Panc1 (cell line): ENCODE measurements at regions not wholly inside any gene's neighbourhood (a gene's known extent, or its start where the extent isn't known, plus 50 kb on each side); places are given as distances from the start of the nearest gene placed in this dataset.

Source experiments
- ATAC-seq: fragments of 200-7000 bp; cut with Tn5 transposase; 2 replicates; pipeline ENCODE4 v1.9.1; 2020; ENCODE audit warnings: mild to moderate bottlenecking, moderate library complexity
- BruUV-seq: library from RNA; stranded (reverse); fragments of 400-500 nt; replicated peaks from 2 replicates; lab custom pipeline; 2021; lab: Mats Ljungman, UMichigan
- CTCF ChIA-PET: fragments of 300-600 bp; sonication (Branson Sonifier 250); formaldehyde crosslinking; loops from one replicate; lab custom pipeline; 2022; ENCODE audit warnings: antibody characterized with exemption; lab: Charles Lee
- POLR2A ChIA-PET: fragments of 300-600 bp; sonication (Branson Sonifier 250); formaldehyde crosslinking; loops from one replicate; lab custom pipeline; 2022; ENCODE audit warnings: antibody characterized with exemption; lab: Charles Lee
- DNase-seq: peaks from one replicate; pipeline ENCODE4 v3.0.0-alpha.2; 2010; ENCODE audit warnings: low read depth, low spot score
- H3K27ac ChIP-seq: 2 replicates; pipeline ENCODE4 v1.5.1; 2011; ENCODE audit warnings: mild to moderate bottlenecking, low read length, inconsistent platforms
- H3K27me3 ChIP-seq: fragments of 200-500 bp; sonication (Bioruptor generic); 2 replicates; pipeline ENCODE4 v1.6.0; 2014; ENCODE audit warnings: low read length, inconsistent platforms; ENCODE audit not compliant: control insufficient read depth, insufficient read depth
- H3K36me3 ChIP-seq: fragments of 200-500 bp; sonication (Bioruptor generic); 2 replicates; pipeline ENCODE4 v1.5.1; 2014; ENCODE audit warnings: inconsistent platforms, mild to moderate bottlenecking, low read length, moderate library complexity; ENCODE audit not compliant: control insufficient read depth, insufficient read depth
- H3K4me1 ChIP-seq: 2 replicates; pipeline ENCODE4 v1.5.1; 2011; ENCODE audit warnings: inconsistent platforms, mild to moderate bottlenecking, low read length, moderate library complexity; ENCODE audit not compliant: control insufficient read depth, insufficient read depth
- H3K4me3 ChIP-seq, 2 experiments: 2 replicates each; pipeline ENCODE4 v1.5.1; 2011 to 2012; ENCODE audit warnings: low read depth in 2 of 2, low read length in 2 of 2, mild to moderate bottlenecking in 2 of 2, inconsistent platforms in 1 of 2, moderate library complexity in 1 of 2
- H3K9me3 ChIP-seq: fragments of 200-500 bp; sonication (Bioruptor generic); 2 replicates; pipeline ENCODE4 v1.5.1; 2014; ENCODE audit warnings: low read depth, mild to moderate bottlenecking, inconsistent platforms, low read length, moderate library complexity; ENCODE audit not compliant: control insufficient read depth, insufficient read depth
- POLR2AphosphoS5 ChIP-seq: IDR thresholded peaks from 2 replicates; pipeline ENCODE4 v1.6.1; 2012; ENCODE audit warnings: mild to moderate bottlenecking, low read depth, low read length, moderate library complexity
- REST ChIP-seq, 2 experiments: IDR thresholded peaks; 2 replicates each; pipeline ENCODE4 v1.6.1; 2011 to 2012; ENCODE audit warnings: low read depth in 2 of 2, control low read depth in 1 of 2, low read length in 1 of 2, mild to moderate bottlenecking in 1 of 2, moderate library complexity in 1 of 2; ENCODE audit not compliant: insufficient read depth in 1 of 2
- SIN3A ChIP-seq: IDR thresholded peaks from 2 replicates; pipeline ENCODE4 v1.6.1; 2012; ENCODE audit warnings: low read depth, mild to moderate bottlenecking, low read length, moderate library complexity, borderline replicate concordance; ENCODE audit not compliant: insufficient read depth
- TCF7L2 ChIP-seq: IDR thresholded peaks from 2 replicates; pipeline ENCODE4 v1.6.1; 2011; ENCODE audit warnings: mild to moderate bottlenecking, low read depth, low read length, inconsistent platforms
- in situ Hi-C: cut with HindIII; loops from 2 replicates; pipeline ENCODE4 v1.10.0; 2016; ENCODE audit warnings: low sequenced_read_pairs, low pct_unique_long_range_greater_than_20kb
- intact Hi-C: fragments of 100-400 bp; cut with micrococcal nuclease; formaldehyde crosslinking; loops from one replicate; pipeline ENCODE4 v1.10.0; 2022; ENCODE audit not compliant: unreplicated experiment
- TF ChIP-seq, protein P1 (sequence below): fragments of 450-650 bp; IDR thresholded peaks from 2 replicates; pipeline ENCODE4 v1.5.1; 2017; ENCODE audit warnings: mild to moderate bottlenecking

GRCh38 chr6:743320-744096 lies 50.6 kb upstream of the EXOC2 start:
- no peak for TF ChIP-seq REST (IDR thresholded peaks at IDR 0.05; ENCODE audit: insufficient read depth in 1 of 2, low read depth in 2 of 2, low read length in 1 of 2)
- no peak for TF ChIP-seq POLR2AphosphoS5
- no peak for TF ChIP-seq TCF7L2
- TF ChIP-seq, protein P1, sequence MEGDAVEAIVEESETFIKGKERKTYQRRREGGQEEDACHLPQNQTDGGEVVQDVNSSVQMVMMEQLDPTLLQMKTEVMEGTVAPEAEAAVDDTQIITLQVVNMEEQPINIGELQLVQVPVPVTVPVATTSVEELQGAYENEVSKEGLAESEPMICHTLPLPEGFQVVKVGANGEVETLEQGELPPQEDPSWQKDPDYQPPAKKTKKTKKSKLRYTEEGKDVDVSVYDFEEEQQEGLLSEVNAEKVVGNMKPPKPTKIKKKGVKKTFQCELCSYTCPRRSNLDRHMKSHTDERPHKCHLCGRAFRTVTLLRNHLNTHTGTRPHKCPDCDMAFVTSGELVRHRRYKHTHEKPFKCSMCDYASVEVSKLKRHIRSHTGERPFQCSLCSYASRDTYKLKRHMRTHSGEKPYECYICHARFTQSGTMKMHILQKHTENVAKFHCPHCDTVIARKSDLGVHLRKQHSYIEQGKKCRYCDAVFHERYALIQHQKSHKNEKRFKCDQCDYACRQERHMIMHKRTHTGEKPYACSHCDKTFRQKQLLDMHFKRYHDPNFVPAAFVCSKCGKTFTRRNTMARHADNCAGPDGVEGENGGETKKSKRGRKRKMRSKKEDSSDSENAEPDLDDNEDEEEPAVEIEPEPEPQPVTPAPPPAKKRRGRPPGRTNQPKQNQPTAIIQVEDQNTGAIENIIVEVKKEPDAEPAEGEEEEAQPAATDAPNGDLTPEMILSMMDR: no peak
- no peak for TF ChIP-seq SIN3A
- H3K4me3 ChIP-seq: no peak overlapping the region
- POLR2A ChIA-PET: no interaction called here
- intact Hi-C loops (no loop called here), in situ Hi-C loops (no loop called here)
- no peak for DNase-seq
- H3K36me3 ChIP-seq: no peaks in the 10 kb centered on the region
- ATAC-seq: no peak
- H3K4me1 ChIP-seq: no peaks in the 10 kb centered on the region
- no peaks in the 10 kb centered on the region for H3K27me3 ChIP-seq
- CTCF ChIA-PET: no interaction called here
- no peaks in the 10 kb centered on the region for H3K9me3 ChIP-seq
- no peak overlapping the region for H3K27ac ChIP-seq
- no TSS peak for BruUV-seq
